HFFc6 (cell line): ENCODE measurements at regions not wholly inside any gene's neighbourhood (a gene's known extent, or its start where the extent isn't known, plus 50 kb on each side); places are given as distances from the start of the nearest gene placed in this dataset.

Source experiments
- DNase-seq: peaks from one replicate; pipeline ENCODE4 v3.0.0-alpha.2; 2018
- H3K27ac Mint-ChIP-seq: 2 replicates; pipeline ENCODE4 v1.8.0; 2020; ENCODE audit warnings: mild to moderate bottlenecking, mixed read lengths
- H3K27me3 Mint-ChIP-seq: 2 replicates; pipeline ENCODE4 v1.8.0; 2021; ENCODE audit warnings: mild to moderate bottlenecking, moderate library complexity, mixed read lengths; ENCODE audit not compliant: insufficient read depth
- H3K36me3 Mint-ChIP-seq: 2 replicates; pipeline ENCODE4 v1.8.0; 2021; ENCODE audit warnings: low read depth, mixed read lengths
- H3K4me1 Mint-ChIP-seq: 2 replicates; pipeline ENCODE4 v1.8.0; 2020; ENCODE audit warnings: low read depth, mixed read lengths
- H3K4me3 Mint-ChIP-seq: 2 replicates; pipeline ENCODE4 v1.8.0; 2020; ENCODE audit warnings: mild to moderate bottlenecking, moderate library complexity, mixed read lengths
- H3K9me3 Mint-ChIP-seq: 2 replicates; pipeline ENCODE4 v1.8.0; 2020; ENCODE audit warnings: mild to moderate bottlenecking, mixed read lengths
- TF ChIP-seq, protein P1 (sequence below): fragments of 200-600 bp; sonication (generic); IDR thresholded peaks from 2 replicates; pipeline ENCODE4 v1.5.0; 2021; ENCODE audit warnings: antibody characterized with exemption, mild to moderate bottlenecking

DNA sequence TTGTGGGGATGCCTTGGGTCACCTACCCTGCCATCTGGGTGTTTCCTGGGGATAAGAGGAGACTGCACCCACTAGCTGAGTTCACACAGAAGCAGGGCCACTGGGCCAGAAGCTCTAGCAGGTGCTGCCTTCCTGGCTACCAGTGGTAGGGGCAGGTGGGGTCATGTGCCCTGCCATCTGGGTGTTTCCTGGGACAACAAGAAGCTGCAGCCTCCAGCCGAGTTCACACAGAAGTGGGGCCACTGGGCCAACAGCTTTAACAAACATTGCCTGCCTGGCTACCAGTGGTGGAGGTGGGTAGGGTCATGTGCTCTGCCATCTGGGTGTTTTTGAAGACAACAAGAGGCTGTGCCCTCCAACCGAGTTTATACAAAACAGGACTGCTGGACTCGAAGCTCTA, 282.2 kb upstream of the SYT4 start:
- H3K27me3 Mint-ChIP-seq = no peaks in the 10 kb centered on the region
- DNase-seq = no peak
- H3K4me3 Mint-ChIP-seq = no peak overlapping the region
- no peak overlapping the region for H3K27ac Mint-ChIP-seq
- peaks cover 12% of the 10 kb centered on the region for H3K9me3 Mint-ChIP-seq
- H3K4me1 Mint-ChIP-seq = no peaks in the 10 kb centered on the region
- H3K36me3 Mint-ChIP-seq = 0 out of 2 replicates have a peak, but pooled peaks cover 5% of the 10 kb centered on the region
- TF ChIP-seq, protein P1, sequence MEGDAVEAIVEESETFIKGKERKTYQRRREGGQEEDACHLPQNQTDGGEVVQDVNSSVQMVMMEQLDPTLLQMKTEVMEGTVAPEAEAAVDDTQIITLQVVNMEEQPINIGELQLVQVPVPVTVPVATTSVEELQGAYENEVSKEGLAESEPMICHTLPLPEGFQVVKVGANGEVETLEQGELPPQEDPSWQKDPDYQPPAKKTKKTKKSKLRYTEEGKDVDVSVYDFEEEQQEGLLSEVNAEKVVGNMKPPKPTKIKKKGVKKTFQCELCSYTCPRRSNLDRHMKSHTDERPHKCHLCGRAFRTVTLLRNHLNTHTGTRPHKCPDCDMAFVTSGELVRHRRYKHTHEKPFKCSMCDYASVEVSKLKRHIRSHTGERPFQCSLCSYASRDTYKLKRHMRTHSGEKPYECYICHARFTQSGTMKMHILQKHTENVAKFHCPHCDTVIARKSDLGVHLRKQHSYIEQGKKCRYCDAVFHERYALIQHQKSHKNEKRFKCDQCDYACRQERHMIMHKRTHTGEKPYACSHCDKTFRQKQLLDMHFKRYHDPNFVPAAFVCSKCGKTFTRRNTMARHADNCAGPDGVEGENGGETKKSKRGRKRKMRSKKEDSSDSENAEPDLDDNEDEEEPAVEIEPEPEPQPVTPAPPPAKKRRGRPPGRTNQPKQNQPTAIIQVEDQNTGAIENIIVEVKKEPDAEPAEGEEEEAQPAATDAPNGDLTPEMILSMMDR = no peak

DNA sequence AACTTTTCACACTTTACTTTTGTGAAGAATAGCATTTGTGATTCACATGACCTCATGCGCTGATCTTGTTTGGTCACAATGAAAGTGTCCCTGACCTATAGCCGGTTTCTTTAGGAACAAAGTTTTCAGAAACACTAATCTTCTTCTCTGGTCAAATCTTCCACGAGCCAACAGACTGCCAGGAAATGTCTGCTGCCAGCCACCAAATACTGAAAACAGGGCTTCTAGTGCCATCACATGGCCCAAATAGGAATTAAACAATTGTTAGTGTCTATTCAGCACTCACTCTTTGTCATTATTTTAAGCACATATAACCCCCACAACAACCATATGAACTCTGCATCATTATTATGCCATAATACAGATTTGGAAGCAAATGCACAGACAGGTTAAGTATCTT, 286.5 kb upstream of the SYT4 start:
- Mint-ChIP-seq H3K4me3 (no peak overlapping the region), H3K27me3 (no peaks in the 10 kb centered on the region), H3K36me3 (0 out of 2 replicates have a peak, but pooled peaks cover under 1% of the 10 kb centered on the region), H3K9me3 (no peaks in the 10 kb centered on the region), H3K4me1 (no peaks in the 10 kb centered on the region), H3K27ac (no peak overlapping the region)
- TF ChIP-seq, protein P1 = peak; percentile 53; the same call in 1 of the 2 replicates
- DNase-seq = peak; percentile 25

DNA sequence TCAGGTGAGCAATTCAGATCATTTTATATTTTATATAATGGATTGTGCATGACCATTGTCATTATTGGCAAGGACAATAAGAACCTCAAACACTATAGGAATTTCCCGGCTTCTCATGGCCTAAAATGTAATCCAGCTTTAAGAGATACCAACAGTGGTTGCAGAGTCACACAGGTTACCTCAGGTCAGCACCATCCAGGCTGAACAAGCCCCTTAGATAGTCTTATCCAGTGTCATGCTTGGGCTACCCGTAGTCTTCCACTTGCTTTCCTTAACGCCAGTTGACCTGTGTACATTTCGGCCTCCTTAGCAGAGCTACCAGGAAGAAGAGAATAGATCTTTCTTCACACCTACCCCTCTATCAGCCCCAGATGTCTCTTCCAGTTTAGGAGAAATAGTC, 293.3 kb upstream of the SYT4 start:
- H3K27ac Mint-ChIP-seq = no peak overlapping the region
- no peaks in the 10 kb centered on the region; the same call in 1 of the 2 replicates for H3K27me3 Mint-ChIP-seq

DNA sequence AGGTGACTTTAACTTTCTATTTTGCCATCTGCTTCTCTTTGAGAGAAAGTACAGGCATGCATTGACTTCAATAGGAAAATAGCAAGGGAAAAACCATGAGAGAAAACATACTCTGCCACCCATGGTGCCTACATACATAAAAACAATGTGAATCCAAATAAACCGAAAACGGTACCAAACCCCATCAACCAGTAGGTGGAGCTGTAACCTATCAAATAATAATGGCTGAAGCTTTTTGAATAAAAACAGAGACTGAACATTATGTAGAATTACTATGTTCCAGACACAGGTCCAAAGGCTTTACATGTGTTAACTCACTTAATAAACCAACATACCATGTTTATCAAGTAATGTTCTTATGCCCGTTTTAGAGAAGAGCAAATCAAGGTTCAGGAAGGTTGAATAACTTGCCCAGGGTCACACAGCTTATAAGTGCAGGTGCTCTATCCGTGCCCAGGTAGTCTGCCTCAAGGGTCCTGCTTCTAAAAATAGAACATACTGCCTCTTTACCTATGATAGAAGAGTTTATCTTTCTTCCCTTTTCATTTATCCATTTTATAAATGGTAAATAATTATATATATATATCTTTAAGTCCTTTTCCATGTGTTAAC, 293.9 kb upstream of the SYT4 start:
- Mint-ChIP-seq H3K27ac (no peak overlapping the region), H3K4me1 (no peaks in the 10 kb centered on the region), H3K27me3 (no peaks in the 10 kb centered on the region; the same call in 1 of the 2 replicates), H3K36me3 (no peaks in the 10 kb centered on the region), H3K9me3 (no peaks in the 10 kb centered on the region), H3K4me3 (no peak overlapping the region)
- TF ChIP-seq, protein P1 = peak; percentile 92
- DNase-seq = peak; percentile 57

More for the DNA sequence above, 293.3 kb upstream of the SYT4 start:
- DNase-seq = no peak
- H3K4me1 Mint-ChIP-seq = no peaks in the 10 kb centered on the region
- TF ChIP-seq, protein P1 = no peak
- H3K4me3 Mint-ChIP-seq = no peak overlapping the region
- H3K9me3 Mint-ChIP-seq = no peaks in the 10 kb centered on the region
- H3K36me3 Mint-ChIP-seq = no peaks in the 10 kb centered on the region

DNA sequence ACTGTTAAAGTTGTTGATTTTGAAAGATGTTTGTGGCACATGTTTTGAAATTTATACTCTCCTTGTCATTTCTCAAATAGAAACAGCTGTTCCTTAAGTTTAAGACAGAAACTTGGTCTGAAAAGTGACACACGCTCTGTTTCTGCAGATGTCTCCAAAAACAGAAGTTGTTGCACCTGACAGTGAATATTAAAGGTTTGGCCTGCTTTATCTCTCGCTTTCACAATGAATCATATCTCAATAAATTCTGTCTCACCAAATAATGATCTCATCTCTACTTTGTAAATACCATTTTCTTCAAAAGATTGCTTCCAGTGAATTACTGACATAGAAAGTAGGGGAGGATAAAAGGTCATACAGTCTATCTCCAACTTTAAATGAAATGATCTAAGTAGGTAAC, 294.9 kb upstream of the SYT4 start:
- no peak for DNase-seq
- Mint-ChIP-seq H3K36me3 (no peaks in the 10 kb centered on the region), H3K9me3 (no peaks in the 10 kb centered on the region), H3K4me3 (no peak overlapping the region), H3K27ac (no peak overlapping the region), H3K4me1 (no peaks in the 10 kb centered on the region), H3K27me3 (no peaks in the 10 kb centered on the region; the same call in 1 of the 2 replicates)
- TF ChIP-seq, protein P1 = no peak
